COLO829 (cell line): ENCODE measurements at regions not wholly inside any gene's neighbourhood (a gene's known extent, or its start where the extent isn't known, plus 50 kb on each side); places are given as distances from the start of the nearest gene placed in this dataset.

ENCODE experiments used
- DNase-seq: peaks from one replicate; pipeline ENCODE4 v3.0.0; 2012; ENCODE audit warnings: low spot score

GRCh38 chr1:213647864-213648650, 339.7 kb upstream of the PROX1 start:
- no peak for DNase-seq

- no peak for DNase-seq
These were observed 338.4 kb upstream of the PROX1 start for GRCh38 chr1:213649373-213649772.

- no peak for DNase-seq
These were observed 337.2 kb upstream of the PROX1 start for GRCh38 chr1:213650603-213651002.

GRCh38 chr1:213651077-213651476, 336.7 kb upstream of the PROX1 start:
- no peak for DNase-seq

GRCh38 chr1:213652109-213652508, 335.7 kb upstream of the PROX1 start:
- no peak for DNase-seq

- DNase-seq = no peak
These were observed 331.7 kb upstream of the PROX1 start for GRCh38 chr1:213656039-213656438.

GRCh38 chr1:213656503-213656902, 331.3 kb upstream of the PROX1 start:
- no peak for DNase-seq

GRCh38 chr1:213657013-213657412, 330.8 kb upstream of the PROX1 start:
- no peak for DNase-seq

GRCh38 chr1:213657879-213658278, 329.9 kb upstream of the PROX1 start:
- no peak for DNase-seq

GRCh38 chr1:213658457-213658856, 329.3 kb upstream of the PROX1 start:
- DNase-seq = no peak

GRCh38 chr1:213659580-213660547, 327.9 kb upstream of the PROX1 start:
- no peak for DNase-seq

- peak; percentile 88 for DNase-seq
These were observed 326.5 kb upstream of the PROX1 start for GRCh38 chr1:213661302-213661701.

- no peak for DNase-seq
These were observed 321.7 kb upstream of the PROX1 start for GRCh38 chr1:213666113-213666512.

GRCh38 chr1:213666922-213667321, 320.9 kb upstream of the PROX1 start:
- DNase-seq = no peak

- DNase-seq = no peak
These were observed 318.3 kb upstream of the PROX1 start for GRCh38 chr1:213669512-213669911.

GRCh38 chr1:213669964-213670691, 317.6 kb upstream of the PROX1 start:
- no peak for DNase-seq

- DNase-seq = no peak
These were observed 317.1 kb upstream of the PROX1 start for GRCh38 chr1:213670692-213671023.

- no peak for DNase-seq
These were observed 312.7 kb upstream of the PROX1 start for GRCh38 chr1:213675043-213675442.

GRCh38 chr1:213676736-213677135, 311.0 kb upstream of the PROX1 start:
- DNase-seq = no peak

GRCh38 chr1:213678348-213678747, 309.4 kb upstream of the PROX1 start:
- no peak for DNase-seq

- no peak for DNase-seq
These were observed 309.0 kb upstream of the PROX1 start for GRCh38 chr1:213678753-213679152.

GRCh38 chr1:213679153-213679552, 308.6 kb upstream of the PROX1 start:
- DNase-seq = no peak
